GM23338 (cell line): ENCODE measurements at regions not wholly inside any gene's neighbourhood (a gene's known extent, or its start where the extent isn't known, plus 50 kb on each side); places are given as distances from the start of the nearest gene placed in this dataset.

Source experiments
- ATAC-seq: fragments of 200-7000 bp; cut with Tn5 transposase; 3 replicates; pipeline ENCODE4 v1.9.1; 2020
- DNase-seq: peaks from one replicate; pipeline ENCODE4 v3.0.0-alpha.2; 2015; ENCODE audit warnings: low spot score
- H2AFZ ChIP-seq: fragments of 200-600 bp; sonication (generic); 2 replicates; pipeline ENCODE4 v1.8.0; 2016; ENCODE audit warnings: antibody characterized with exemption, mild to moderate bottlenecking, moderate library complexity
- H3F3A ChIP-seq: fragments of 200-600 bp; sonication (generic); replicated peaks from 2 replicates; pipeline ENCODE4 v1.8.0; 2017; ENCODE audit warnings: antibody characterized with exemption, mixed run types, low read depth
- H3K27ac ChIP-seq: fragments of 200-600 bp; sonication (generic); 2 replicates; pipeline ENCODE4 v1.6.1; 2016; ENCODE audit warnings: low read depth
- H3K27me3 ChIP-seq: fragments of 200-600 bp; sonication (generic); 2 replicates; pipeline ENCODE4 v1.8.0; 2016; ENCODE audit warnings: mild to moderate bottlenecking, mixed run types, moderate library complexity; ENCODE audit not compliant: insufficient read depth
- H3K36me3 ChIP-seq: fragments of 200-600 bp; sonication (generic); 2 replicates; pipeline ENCODE4 v1.8.0; 2016; ENCODE audit warnings: mild to moderate bottlenecking; ENCODE audit not compliant: insufficient read depth
- H3K4me1 ChIP-seq: fragments of 200-600 bp; sonication (generic); 2 replicates; pipeline ENCODE4 v1.8.0; 2016; ENCODE audit warnings: mild to moderate bottlenecking, moderate library complexity; ENCODE audit not compliant: insufficient read depth
- H3K4me2 ChIP-seq: fragments of 200-600 bp; sonication (generic); 2 replicates; pipeline ENCODE4 v1.7.1; 2017; ENCODE audit warnings: mixed run types
- H3K4me3 ChIP-seq: fragments of 200-600 bp; sonication (generic); 2 replicates; pipeline ENCODE4 v1.6.1; 2016; ENCODE audit warnings: mixed run types
- H3K79me2 ChIP-seq: fragments of 200-600 bp; sonication (generic); replicated peaks from 2 replicates; pipeline ENCODE4 v1.8.0; 2017; ENCODE audit warnings: mild to moderate bottlenecking; ENCODE audit not compliant: insufficient read depth
- H3K9me2 ChIP-seq: fragments of 200-600 bp; sonication (generic); 2 replicates; pipeline ENCODE4 v1.8.0; 2017; ENCODE audit not compliant: insufficient read depth
- H4K20me1 ChIP-seq: fragments of 200-600 bp; sonication (generic); replicated peaks from 2 replicates; pipeline ENCODE4 v1.8.0; 2017; ENCODE audit warnings: mild to moderate bottlenecking; ENCODE audit not compliant: insufficient read depth
- H3K27ac Mint-ChIP-seq: 2 replicates; pipeline ENCODE4 v1.8.0; 2020; ENCODE audit warnings: inconsistent platforms, mild to moderate bottlenecking, moderate library complexity, mixed read lengths
- H3K27me3 Mint-ChIP-seq: 3 replicates; pipeline ENCODE4 v1.8.0; 2022; ENCODE audit warnings: low read depth, mild to moderate bottlenecking, moderate library complexity, mixed read lengths, inconsistent platforms; ENCODE audit not compliant: insufficient read depth, poor library complexity
- H3K36me3 Mint-ChIP-seq: 3 replicates; pipeline ENCODE4 v1.8.0; 2021; ENCODE audit warnings: low read depth, mild to moderate bottlenecking, inconsistent platforms, moderate library complexity, mixed read lengths
- H3K4me1 Mint-ChIP-seq: 3 replicates; pipeline ENCODE4 v1.8.0; 2020; ENCODE audit warnings: mild to moderate bottlenecking, inconsistent platforms, mixed read lengths
- H3K4me3 Mint-ChIP-seq: 3 replicates; pipeline ENCODE4 v1.8.0; 2021; ENCODE audit warnings: moderate library complexity, mild to moderate bottlenecking, inconsistent platforms, mixed read lengths
- H3K9me3 Mint-ChIP-seq: 3 replicates; pipeline ENCODE4 v1.8.0; 2020; ENCODE audit warnings: moderate library complexity, mild to moderate bottlenecking, inconsistent platforms, mixed read lengths
- CREB1 ChIP-seq: fragments of 250-450 bp; sonication (Bioruptor Pico); IDR thresholded peaks from 2 replicates; pipeline ENCODE4 v1.5.0; 2020; ENCODE audit warnings: low read depth, mild to moderate bottlenecking, moderate library complexity
- CTCF ChIP-seq, 2 experiments: fragments of 200-600 bp in 1 of 2; sonication (generic) in 1 of 2; conservative IDR thresholded peaks; 2 replicates each; pipeline versions ENCODE4 v1.5.1 to v1.6.1; 2016 to 2017; ENCODE audit warnings: antibody characterized with exemption in 2 of 2, low read depth in 2 of 2, mild to moderate bottlenecking in 2 of 2, moderate library complexity in 1 of 2
- ETS1 ChIP-seq: IDR thresholded peaks from 2 replicates; pipeline ENCODE4 v1.6.1; 2016; ENCODE audit warnings: antibody characterized with exemption
- EZH2 ChIP-seq: fragments of 200-600 bp; sonication (generic); IDR thresholded peaks from one replicate; pipeline ENCODE4 v1.8.0; 2017; ENCODE audit warnings: antibody characterized with exemption, mild to moderate bottlenecking, low read depth; ENCODE audit not compliant: unreplicated experiment
- EZH2phosphoT487 ChIP-seq: fragments of 200-600 bp; sonication (generic); IDR thresholded peaks from one replicate; pipeline ENCODE4 v1.8.1; 2018; ENCODE audit warnings: antibody characterized with exemption; ENCODE audit not compliant: unreplicated experiment
- JUNB ChIP-seq: IDR thresholded peaks from one replicate; pipeline ENCODE4 v1.6.1; 2016; ENCODE audit warnings: antibody characterized with exemption; ENCODE audit not compliant: unreplicated experiment
- NANOG ChIP-seq: IDR thresholded peaks from 2 replicates; pipeline ENCODE4 v1.6.1; 2016; ENCODE audit warnings: antibody characterized with exemption, borderline replicate concordance
- POLR2AphosphoS5 ChIP-seq: IDR thresholded peaks from 2 replicates; pipeline ENCODE4 v1.6.1; 2016; ENCODE audit warnings: antibody characterized with exemption, low read depth
- REST ChIP-seq: IDR thresholded peaks from one replicate; pipeline ENCODE4 v1.6.1; 2018; ENCODE audit warnings: antibody characterized with exemption; ENCODE audit not compliant: unreplicated experiment
- STAT1 ChIP-seq: IDR thresholded peaks from one replicate; pipeline ENCODE4 v1.6.1; 2016; ENCODE audit warnings: antibody characterized with exemption; ENCODE audit not compliant: unreplicated experiment
- ZNF114 ChIP-seq: fragments of 250-450 bp; sonication (Bioruptor Pico); IDR thresholded peaks from 2 replicates; pipeline ENCODE4 v1.5.0; 2020; ENCODE audit warnings: mild to moderate bottlenecking, moderate library complexity
- ZNF331 ChIP-seq: fragments of 250-450 bp; sonication (Bioruptor Pico); IDR thresholded peaks from 2 replicates; pipeline ENCODE4 v1.5.0; 2020; ENCODE audit warnings: low read depth, mild to moderate bottlenecking, moderate library complexity
- ZNF462 ChIP-seq: fragments of 250-450 bp; sonication (Bioruptor Pico); IDR thresholded peaks from 2 replicates; pipeline ENCODE4 v1.5.0; 2020; ENCODE audit warnings: mild to moderate bottlenecking, moderate library complexity

GRCh38 chr4:163871078-163871477 is 376.6 kb downstream of the TMA16 start:
- Mint-ChIP-seq H3K27ac (no peak overlapping the region), H3K36me3 (no peaks in the 10 kb centered on the region), H3K4me1 (no peaks in the 10 kb centered on the region), H3K4me3 (no peak overlapping the region), H3K9me3 (no peaks in the 10 kb centered on the region), H3K27me3 (peaks cover 1% of the 10 kb centered on the region)
- H3K9me2 ChIP-seq: no peaks in the 10 kb centered on the region
- no peaks in the 10 kb centered on the region for H4K20me1 ChIP-seq
- no peak for DNase-seq
- H3K79me2 ChIP-seq: no peaks in the 10 kb centered on the region
- H3K4me1 ChIP-seq: no peaks in the 10 kb centered on the region
- H3K4me3 ChIP-seq: no peak overlapping the region
- H3K36me3 ChIP-seq: no peaks in the 10 kb centered on the region
- no peaks in the 10 kb centered on the region for H3F3A ChIP-seq
- ATAC-seq: no peak
- TF ChIP-seq REST (no peak), ETS1 (no peak), STAT1 (no peak), ZNF462 (CRISPR knock-in tag) (no peak), EZH2 (no peak), JUNB (no peak), NANOG (no peak), POLR2AphosphoS5 (no peak), CTCF (conservative IDR thresholded peaks at IDR 0.05; ENCODE audit: low read depth in 2 of 2) (no peak), CREB1 (CRISPR knock-in tag) (no peak), EZH2phosphoT487 (no peak), ZNF331 (CRISPR knock-in tag) (no peak), ZNF114 (no peak)
- no peak overlapping the region for H3K4me2 ChIP-seq
- H3K27ac ChIP-seq: no peak overlapping the region
- H3K27me3 ChIP-seq: no peaks in the 10 kb centered on the region
- no peak overlapping the region for H2AFZ ChIP-seq
